DMS153 treated with DMSO at 0.1 percent for 48 hours (cell line): ENCODE measurements at regions not wholly inside any gene's neighbourhood (a gene's known extent, or its start where the extent isn't known, plus 50 kb on each side); places are given as distances from the start of the nearest gene placed in this dataset.

Experiments used
- DNase-seq: peaks from one replicate; lab custom pipeline; 2025; ENCODE audit not compliant: unreplicated experiment; lab: John Stamatoyannopoulos, UW

DNA sequence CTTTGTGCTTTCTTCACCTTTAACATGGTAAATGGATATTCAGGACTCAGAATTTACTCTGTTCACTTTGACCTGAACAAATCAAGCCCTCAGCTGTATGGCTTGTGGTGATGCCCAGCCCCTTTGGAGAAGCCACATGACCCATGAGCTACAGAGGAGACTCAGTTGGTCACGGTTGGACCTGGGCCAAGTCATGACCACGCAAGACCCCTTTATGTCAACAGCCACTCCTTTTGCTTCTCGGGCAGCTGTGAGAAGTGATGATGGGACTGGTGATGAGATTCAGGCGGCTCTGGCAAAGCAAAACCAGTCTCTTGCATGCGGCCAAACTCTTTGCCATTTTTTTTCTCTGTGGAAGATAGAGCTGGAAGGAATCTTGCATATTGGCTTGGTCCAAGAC is 96.5 kb upstream of the AJAP1 start:
- no peak for DNase-seq

DNA sequence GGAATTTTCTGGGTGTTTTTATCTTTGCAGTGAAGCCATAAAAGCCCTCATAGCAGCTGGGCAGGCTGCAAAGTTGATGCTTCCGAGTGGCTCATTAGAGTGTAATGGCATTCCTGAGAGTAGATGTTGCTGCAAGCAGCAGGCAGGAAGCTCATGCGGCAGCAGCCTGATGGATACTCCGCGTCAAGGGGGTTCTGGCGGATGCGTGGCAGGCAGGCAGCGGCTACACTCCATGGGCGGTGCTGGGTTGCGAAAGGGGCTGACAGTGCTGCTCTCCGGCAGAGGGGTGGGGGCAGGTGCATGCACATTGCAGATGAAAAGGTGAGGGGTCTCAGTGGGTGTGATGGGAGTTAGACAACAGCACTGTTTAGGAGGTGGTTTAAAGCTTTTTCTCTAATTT is 93.2 kb upstream of the AJAP1 start:
- DNase-seq, result no peak

DNA sequence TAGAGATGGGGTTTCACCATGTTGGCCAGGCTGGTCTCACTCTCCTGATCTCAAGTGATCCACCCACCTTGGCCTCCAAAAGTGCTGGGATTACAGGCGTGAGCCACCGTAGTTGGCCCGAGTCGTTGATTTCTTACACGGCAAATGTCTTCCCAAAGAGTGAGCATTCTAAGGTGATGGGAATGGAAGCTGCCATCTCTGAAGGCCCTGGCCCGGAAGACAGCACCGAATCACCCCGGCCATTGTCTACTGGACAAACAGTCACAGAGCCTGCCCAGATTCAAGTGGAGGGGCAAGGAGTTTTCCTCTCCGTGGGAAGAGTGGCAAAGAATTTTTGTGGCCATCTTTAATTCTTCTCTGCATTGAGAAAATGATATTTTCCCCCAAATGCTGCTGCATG is 92.1 kb upstream of the AJAP1 start:
- no peak for DNase-seq

DNA sequence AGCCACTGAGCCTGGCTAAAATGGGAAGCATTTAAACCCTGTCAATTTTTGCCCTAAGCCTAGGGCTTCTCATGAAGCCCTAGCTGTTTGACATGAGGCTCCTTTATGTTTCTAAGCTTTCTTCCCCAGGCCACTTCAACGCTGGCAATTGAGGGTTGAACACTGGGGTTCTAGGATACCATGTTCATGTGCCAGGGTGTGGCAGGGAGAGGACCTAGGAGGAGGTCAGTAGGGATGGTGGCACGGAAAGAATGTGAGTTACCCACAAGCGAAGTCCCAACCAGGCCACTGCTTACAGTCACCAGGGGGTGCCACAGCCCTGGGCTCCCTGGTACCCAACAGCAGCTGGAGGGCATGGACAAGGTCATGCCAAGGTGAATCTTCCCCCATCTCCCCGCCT is 90.8 kb upstream of the AJAP1 start:
- DNase-seq, result no peak

DNA sequence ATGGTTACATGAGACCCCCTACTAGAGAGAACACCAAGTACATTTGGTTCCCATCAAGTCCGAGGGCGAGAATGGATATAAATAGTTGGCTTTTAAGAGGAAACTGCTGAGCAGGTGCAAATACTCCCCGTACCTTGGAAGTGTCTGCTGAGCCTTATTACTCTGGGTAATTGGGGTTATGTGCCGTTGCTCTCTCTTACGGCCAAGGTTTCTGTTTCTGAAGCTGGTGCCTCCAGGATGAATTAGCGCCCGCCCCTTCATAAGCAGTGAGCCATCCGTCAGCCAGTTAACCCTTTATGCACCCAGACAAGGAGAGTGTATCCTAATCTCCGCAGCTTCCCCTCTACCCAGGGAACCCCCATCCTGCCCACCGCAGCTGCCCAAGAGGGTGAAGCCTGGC is 90.4 kb upstream of the AJAP1 start:
- no peak for DNase-seq

DNA sequence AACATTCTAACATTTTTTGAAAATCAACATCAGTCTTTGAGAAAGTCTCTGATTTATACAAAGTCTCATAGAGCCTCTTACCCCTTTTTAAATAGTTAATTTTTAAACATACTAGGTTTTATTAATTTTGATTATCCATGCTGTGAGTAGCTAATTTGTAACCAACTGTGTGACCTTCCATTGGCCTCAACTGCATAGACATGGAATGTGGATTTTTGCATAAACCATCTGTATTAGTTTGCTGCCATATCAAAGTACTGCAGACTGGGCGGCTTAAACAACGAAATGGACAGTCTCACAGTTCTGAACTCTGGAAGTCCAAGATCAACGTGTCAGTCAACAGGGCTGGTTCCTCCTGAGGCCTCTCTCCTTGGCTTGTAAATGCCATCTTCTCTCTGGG is 89.2 kb upstream of the AJAP1 start:
- DNase-seq, result no peak

DNA sequence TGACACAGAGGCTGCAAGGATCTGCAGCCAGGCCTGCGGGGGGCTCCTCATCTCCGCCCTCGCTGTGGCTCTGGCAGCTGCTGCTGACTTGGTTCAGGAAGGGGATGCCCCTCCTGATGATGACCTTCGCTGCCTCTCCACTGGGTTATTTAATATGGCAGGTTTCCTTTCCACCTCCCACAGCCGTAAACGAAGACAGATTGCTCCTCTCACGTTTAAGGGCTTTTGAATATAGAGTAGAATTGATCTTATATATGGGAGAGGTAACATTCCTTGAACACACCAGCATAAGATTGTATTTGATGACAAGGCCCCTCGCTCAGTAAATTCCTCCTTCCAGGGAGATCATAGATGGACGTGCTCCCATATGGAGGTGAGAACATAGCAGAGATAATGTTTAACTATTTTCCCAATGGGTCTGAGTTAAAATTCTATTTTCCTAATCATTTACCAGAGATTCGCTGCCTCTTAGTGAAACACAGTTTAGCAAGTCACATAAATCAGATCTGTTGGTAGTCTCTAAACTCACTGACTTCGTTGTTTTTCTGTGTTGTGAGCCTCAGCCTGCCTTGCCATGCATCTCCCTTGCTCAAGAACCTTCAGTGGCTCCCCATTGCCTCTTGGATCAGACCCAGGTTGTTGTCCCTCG is 88.5 kb upstream of the AJAP1 start:
- DNase-seq, result no peak

DNA sequence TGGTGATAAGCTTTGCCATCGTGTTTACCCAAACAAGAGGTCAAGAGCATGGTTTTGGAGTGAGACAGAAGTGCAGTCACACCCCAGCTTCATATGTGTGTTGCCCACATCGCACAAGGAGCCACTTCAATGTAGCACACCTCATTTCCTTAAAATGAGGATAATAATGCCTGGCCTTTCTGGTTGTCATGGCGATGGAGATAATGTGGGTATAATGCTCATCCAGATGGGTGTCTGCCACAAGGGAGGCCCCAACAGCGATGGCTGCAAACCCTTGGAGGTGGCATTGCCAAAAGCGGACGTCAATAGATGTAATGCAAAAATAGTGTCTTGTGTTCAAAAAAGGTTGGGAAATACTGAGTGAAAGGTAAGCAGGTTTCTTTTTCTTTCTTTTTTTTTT is 83.1 kb upstream of the AJAP1 start:
- no peak for DNase-seq

DNA sequence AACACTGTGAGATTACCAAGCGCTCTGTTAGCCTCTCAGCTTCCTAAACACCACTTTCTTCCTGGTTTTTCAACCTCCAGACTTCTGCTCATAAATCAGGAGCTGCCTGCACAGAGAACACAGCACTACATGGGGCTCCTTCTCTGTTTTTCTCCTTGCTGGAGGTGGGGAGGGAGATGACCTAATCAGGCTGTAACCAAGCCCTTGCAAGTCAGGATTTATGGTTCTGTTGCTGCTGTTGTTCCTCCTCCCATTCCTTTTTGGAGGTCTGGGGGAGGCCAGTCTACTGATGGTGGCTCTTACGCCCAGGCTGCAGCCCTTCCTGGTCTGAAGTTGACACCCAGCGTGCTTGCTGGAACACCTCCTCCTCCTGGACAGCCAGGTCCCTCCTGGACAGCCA is 80.9 kb upstream of the AJAP1 start:
- DNase-seq, result no peak

DNA sequence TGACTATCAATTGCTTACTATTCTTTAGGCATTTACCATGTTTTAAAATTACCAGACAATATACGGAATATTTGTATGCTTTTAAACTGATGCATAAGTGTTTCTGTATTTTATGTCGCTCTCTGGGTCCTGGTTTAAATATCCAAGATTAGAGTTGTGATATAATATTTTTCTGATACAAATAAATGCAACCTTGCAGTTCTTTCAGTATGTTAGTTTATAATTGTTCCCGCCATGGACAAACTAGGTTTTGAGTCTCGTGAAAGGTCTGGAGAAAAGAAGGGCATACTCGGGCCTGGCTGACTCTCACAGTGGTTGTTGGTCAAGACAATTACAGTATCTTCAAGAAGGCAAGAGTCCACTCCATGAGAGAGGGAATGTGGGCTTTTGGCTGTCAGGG is 72.6 kb upstream of the AJAP1 start:
- DNase-seq, result no peak

DNA sequence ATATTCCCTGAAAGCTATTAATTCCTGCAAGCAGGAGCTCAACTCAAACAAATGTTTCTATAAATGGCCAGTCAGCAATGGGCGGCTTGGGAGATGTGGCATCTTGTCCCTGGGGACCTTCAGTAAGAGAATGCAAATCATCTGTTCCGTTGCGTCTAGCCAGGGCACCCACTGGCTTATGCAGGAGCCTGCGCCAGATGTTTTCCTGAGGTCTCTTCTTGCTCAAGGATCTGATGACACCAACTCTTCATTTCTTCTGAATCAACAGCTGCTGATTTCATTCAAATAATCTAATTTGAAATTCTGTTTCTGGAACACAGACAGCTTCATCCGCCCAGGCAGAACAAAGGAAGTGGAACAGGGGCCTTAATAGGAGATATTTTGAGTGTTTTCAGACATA is 70.0 kb upstream of the AJAP1 start:
- no peak for DNase-seq

DNA sequence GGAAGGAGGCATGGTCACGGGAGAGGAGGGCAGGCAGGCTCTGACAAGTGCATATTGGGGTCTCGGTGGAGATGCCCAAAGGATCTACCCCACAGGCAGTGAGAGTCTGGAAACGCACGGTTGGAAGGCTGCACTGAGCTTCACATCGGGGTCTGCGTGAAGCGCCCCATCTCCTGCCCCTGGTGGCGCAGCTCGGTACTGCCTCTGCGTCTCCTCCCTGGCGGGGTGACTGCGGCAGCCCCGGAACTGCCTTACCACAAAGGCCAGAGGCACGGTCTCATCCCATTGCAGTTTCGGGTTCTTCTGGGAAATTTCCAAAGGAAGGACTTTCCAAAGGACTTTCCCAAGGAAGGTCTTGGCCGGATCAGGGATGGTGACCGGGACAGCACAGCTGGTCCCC is 69.2 kb upstream of the AJAP1 start:
- DNase-seq, result no peak

DNA sequence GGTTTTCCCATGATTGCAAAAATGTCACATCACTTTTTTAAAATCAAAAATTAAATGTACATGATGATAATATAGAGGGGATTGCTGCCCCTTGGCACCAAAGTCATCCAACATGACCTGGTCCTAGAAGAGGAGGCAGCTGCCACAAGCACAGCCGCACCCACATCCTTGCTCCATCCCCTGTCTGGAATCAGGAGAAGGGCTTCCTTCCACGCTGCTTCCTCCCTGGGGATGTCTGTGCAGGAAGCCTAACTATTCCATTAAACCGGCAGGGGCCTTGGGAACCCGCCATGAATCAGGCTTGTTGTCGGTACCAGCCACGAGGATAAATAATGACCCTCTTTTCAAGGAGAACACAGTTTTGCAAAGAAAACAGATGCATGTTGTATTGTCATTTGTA is 68.7 kb upstream of the AJAP1 start:
- DNase-seq, result no peak

DNA sequence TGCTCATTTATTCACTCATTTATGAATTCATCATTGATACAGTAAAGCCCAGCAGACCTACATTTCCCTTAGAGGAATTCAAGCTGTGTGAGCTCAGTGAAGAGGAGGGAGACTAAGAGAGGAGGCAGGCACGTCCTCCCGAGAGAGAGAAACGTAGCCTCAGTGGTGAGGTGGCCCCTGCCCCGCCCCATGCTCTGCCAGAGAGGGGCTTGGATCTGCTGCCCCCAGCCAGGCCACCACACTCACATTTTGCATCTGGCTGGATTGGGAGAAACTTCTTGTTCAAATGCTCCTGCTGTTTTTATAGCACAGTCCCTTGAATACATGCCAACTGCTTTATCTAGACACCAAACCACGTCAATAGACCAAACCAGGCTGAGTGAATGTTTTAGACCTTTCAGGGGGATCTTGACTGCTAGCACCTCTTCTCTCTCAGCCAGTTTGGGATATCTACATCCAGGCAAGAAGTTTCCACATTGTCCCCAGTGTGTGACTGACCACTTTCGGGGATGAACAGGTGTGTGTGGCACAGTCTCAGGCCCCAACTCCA is 67.7 kb upstream of the AJAP1 start:
- no peak for DNase-seq

DNA sequence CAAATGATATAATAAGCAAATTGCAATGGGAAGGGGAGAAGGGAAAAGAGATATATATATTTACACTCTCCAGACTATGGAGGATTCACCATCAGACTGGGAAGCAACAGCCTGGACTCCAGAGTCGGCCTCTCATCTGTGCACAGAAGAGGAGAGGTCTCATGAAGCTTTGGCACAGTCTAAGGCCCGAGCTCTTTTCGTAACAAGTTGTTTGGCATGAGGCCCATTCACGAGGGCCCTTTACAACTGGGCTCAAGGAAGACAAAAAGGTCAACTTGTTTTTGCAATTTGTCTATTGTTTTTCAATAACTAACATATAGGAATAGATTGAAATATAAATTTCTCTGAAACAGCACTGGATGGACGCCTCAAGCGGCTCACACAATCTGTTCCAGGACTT is 66.7 kb upstream of the AJAP1 start:
- DNase-seq, result no peak

DNA sequence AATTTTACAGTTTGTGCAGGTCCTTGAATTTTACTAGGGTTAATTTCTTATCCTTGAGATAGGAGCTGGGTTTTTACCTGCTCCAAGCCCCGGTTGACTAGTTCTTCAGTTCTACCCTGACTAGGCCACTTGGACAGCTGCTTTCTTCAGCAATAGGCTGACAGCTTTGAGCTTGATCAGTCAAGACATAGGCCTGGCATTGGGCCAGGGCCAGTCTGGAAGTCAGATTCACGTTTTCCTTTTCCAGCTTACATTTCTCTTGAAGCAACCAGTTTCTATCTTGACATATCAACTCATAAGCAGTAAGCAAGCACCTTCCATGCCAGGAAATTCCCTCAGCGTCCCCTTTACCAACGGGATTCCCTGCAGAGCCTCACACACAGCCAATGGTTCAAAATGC is 63.7 kb upstream of the AJAP1 start:
- DNase-seq, result no peak

DNA sequence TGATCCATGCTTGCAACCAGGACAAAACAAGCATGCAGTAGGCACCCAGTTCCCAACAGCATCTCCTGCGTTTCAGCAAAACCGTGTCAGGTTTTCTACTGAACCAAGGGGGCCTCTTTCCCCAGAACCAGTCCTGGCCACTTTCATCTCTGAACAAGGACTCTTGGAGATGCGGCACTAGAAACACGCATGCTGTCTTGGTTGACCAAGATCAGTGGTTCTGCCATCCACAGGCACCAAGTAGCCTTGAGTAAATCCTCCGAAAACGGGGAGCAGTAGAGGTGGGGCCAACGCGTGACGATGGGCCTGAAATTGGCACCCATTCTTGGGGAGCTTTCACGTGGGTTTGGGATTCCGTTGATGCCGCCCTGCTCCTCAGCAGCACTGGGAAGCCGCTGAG is 62.5 kb upstream of the AJAP1 start:
- no peak for DNase-seq

DNA sequence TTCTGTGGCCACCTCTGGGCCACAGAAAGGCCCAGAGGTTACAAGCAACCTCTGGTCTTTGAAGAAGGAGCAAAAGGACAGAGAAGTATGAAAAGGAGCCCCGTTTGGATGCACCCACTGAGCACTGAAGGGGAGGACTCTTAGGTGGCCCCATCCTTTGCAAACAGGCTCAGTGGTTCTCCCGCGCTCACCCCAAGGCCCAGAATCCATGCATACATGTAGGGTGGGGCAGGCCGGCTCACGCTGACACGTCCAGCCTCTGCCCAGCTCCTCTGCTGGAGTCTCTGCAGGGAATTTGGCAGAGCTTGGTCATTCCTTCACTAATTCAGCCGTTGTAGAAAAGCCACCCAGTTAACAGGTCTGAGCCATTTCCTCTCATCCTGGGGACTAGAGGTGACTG is 61.3 kb upstream of the AJAP1 start:
- DNase-seq, result no peak

DNA sequence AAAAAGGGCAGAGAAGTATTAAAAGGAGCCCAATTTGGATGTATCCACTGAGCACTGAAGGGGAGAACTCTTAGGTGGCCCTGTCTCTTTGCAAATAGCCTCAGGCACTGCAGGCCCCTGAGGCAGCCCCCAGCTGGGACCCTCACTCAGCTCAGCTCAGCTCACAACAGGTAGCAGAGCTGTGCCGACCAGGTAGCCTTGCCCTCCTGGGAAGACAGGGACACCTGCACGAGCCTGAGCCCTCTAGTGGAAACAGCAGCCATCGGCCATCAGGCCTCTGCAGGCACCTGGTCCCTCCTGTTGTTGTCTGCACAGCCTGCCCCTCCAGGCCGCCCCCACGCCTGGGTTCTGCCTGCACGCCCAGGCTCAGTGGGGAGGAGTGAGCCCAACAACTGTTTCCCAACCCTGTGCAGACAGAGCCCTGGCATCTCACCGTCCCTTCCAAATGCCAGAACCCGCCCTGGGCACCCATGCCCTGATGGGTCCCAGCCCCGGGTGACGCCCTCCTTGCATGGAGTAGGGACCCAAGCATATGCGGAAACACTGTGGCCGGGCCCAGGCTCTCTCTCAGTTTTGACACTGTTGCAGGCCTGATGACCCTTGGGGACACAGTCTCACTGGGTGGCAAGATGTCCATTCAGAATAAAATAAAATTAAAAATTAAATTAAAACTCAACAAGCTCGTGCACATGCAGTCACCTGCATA is 60.0 kb upstream of the AJAP1 start:
- DNase-seq, result no peak

DNA sequence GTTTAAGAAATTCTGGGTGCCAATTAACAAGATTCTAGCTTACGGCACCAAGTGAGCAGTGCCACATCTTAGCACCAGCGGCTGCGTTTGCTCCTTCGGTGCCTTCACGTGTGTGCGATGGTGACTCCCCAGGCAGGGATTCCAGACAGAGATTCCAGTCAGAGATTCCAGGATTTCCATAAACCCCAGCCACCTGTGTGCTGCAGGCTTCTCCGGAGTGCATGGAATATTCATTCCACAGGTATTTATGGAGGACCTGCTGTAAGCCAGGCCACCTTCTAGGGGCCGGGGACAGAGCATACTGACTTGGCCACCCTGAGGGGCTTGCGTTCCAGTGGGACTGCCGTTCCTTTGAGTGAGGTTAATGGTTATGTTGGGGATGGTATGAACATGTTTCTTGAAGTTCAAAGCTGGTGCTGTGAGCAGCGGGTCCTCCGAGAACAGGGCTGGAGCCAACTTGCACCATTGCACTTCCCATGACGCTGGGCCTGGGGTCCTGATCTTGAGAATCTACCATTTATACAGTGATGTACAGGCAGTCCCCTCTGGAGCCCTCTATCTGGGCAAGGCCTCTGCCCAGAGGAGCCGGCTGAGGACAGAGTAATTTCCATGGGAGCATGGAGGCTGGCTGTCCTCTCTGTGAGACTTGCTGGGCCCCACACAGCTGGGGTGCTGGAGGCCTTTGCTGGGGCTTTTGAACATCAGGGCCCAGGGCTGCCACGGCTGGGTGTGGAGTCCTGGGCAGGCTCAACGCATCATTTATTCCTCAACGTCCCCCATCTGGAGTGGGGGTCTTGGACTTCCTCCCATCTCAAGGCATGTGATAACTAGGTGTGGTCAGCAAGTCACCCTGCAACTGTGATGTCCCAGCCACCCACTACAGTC is 58.8 kb upstream of the AJAP1 start:
- DNase-seq, result no peak

DNA sequence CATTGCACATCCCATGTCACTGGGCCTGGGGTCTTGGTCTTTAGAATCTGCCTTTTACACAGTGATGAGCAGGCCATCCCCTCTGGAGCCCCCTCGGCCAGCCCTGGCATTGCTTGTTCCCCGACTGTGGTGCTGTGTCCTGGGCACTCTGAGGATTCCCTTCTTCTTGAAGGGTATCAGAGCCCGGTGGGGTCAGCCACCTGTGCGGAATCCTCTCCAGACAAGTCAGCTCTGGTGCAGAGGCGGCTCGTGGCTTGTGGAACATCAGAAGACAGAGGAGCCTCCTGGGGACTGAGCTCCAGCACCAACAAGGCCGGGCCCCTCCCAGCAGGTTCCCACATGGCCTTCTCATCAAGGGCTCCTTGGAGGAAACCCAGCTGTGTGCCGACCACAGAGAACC is 57.9 kb upstream of the AJAP1 start:
- no peak for DNase-seq

DNA sequence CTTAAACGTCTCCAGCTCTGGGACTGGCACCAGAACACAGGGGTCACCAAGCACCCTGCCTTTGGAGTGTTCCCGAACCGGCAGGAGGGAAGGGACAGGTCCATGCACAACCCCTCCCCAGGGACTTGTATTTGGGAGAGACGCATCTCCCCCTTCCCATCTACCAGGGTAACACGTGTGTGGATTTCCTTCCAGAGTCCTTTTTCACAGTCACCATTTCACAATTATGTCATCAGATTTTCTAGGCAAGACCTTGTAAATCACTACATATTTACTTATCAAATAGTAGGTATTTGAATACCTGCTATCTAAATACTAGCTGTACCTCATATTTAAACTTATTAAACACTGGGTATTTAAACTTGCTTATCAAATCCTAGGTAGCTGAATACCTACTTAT is 57.4 kb upstream of the AJAP1 start:
- no peak for DNase-seq
